ENCODE measurements at regions not wholly inside any gene's neighbourhood (a gene's known extent, or its start where the extent isn't known, plus 50 kb on each side); places are given as distances from the start of the nearest gene placed in this dataset.

DNA sequence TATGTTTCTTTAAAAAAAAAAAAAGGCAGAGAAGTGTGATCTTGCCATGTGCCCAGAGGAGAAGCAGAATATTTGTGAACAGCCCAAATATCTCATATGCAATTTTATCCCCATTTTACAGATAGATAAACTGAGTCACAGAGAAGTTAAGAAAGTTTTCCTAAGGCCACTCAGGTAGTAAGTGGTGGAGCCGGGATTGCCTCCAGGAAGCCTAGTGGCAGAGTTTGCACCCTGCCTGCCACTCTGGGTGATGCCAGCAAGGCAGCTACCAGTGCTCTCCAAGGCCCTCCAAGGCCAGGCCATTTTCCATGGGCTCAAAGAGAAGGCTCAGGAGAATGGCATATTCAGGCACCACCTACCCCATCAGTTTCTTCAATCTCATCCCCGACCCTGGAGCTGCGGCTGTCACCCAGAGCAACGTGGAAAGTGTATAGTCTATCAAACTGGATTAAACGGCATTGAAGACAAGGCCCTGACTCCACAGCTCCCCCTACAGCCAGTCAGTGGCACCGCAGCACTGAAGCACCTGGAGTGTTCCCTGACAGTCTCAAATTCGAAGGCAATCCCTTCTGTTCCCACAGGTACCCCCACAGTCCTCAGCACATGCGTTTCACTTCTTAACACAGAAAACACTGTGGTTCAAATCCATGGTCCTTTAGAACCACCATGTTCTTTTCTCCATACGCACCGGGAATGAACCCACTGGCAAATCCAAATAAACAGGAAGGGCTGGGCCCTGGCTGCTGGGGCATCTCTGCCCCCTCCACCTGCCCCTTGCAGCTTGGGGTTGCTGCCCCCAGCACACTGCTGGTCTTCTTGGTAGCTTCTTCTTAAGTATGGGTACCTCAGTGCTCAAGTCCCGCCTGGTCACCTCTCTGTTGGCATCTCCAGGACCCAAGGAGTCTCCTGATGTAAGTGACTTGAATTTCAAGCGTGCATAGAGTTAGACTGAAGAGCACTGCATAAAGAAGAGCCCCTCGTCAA, 175.3 kb downstream of the INHBB start:
- TF ChIP-seq CTCF (IDR thresholded peaks at IDR 0.05; ENCODE audit: low read depth, low read length, poor library complexity, severe bottlenecking) (peak; percentile 86), EZH2phosphoT487 (IDR thresholded peaks at IDR 0.05; ENCODE audit: borderline replicate concordance, low read length) (no peak)
